GM23338 (cell line): ENCODE measurements at regions not wholly inside any gene's neighbourhood (a gene's known extent, or its start where the extent isn't known, plus 50 kb on each side); places are given as distances from the start of the nearest gene placed in this dataset.

Source experiments
- CREB1 ChIP-seq: fragments of 250-450 bp; sonication (Bioruptor Pico); IDR thresholded peaks from 2 replicates; pipeline ENCODE4 v1.5.0; 2020; ENCODE audit warnings: low read depth, mild to moderate bottlenecking, moderate library complexity
- CTCF ChIP-seq, 2 experiments: fragments of 200-600 bp in 1 of 2; sonication (generic) in 1 of 2; conservative IDR thresholded peaks; 2 replicates each; pipeline versions ENCODE4 v1.5.1 to v1.6.1; 2016 to 2017; ENCODE audit warnings: antibody characterized with exemption in 2 of 2, low read depth in 2 of 2, mild to moderate bottlenecking in 2 of 2, moderate library complexity in 1 of 2
- ETS1 ChIP-seq: IDR thresholded peaks from 2 replicates; pipeline ENCODE4 v1.6.1; 2016; ENCODE audit warnings: antibody characterized with exemption
- EZH2 ChIP-seq: fragments of 200-600 bp; sonication (generic); IDR thresholded peaks from one replicate; pipeline ENCODE4 v1.8.0; 2017; ENCODE audit warnings: antibody characterized with exemption, mild to moderate bottlenecking, low read depth; ENCODE audit not compliant: unreplicated experiment
- EZH2phosphoT487 ChIP-seq: fragments of 200-600 bp; sonication (generic); IDR thresholded peaks from one replicate; pipeline ENCODE4 v1.8.1; 2018; ENCODE audit warnings: antibody characterized with exemption; ENCODE audit not compliant: unreplicated experiment
- JUNB ChIP-seq: IDR thresholded peaks from one replicate; pipeline ENCODE4 v1.6.1; 2016; ENCODE audit warnings: antibody characterized with exemption; ENCODE audit not compliant: unreplicated experiment
- NANOG ChIP-seq: IDR thresholded peaks from 2 replicates; pipeline ENCODE4 v1.6.1; 2016; ENCODE audit warnings: antibody characterized with exemption, borderline replicate concordance
- POLR2AphosphoS5 ChIP-seq: IDR thresholded peaks from 2 replicates; pipeline ENCODE4 v1.6.1; 2016; ENCODE audit warnings: antibody characterized with exemption, low read depth
- REST ChIP-seq: IDR thresholded peaks from one replicate; pipeline ENCODE4 v1.6.1; 2018; ENCODE audit warnings: antibody characterized with exemption; ENCODE audit not compliant: unreplicated experiment
- ZNF114 ChIP-seq: fragments of 250-450 bp; sonication (Bioruptor Pico); IDR thresholded peaks from 2 replicates; pipeline ENCODE4 v1.5.0; 2020; ENCODE audit warnings: mild to moderate bottlenecking, moderate library complexity
- ZNF331 ChIP-seq: fragments of 250-450 bp; sonication (Bioruptor Pico); IDR thresholded peaks from 2 replicates; pipeline ENCODE4 v1.5.0; 2020; ENCODE audit warnings: low read depth, mild to moderate bottlenecking, moderate library complexity

- no peak for TF ChIP-seq CTCF (conservative IDR thresholded peaks at IDR 0.05; ENCODE audit: low read depth in 2 of 2)
- TF ChIP-seq POLR2AphosphoS5 = no peak
- no peak for TF ChIP-seq EZH2
- TF ChIP-seq EZH2phosphoT487 = no peak
- no peak for TF ChIP-seq ETS1
- no peak for TF ChIP-seq CREB1 (CRISPR knock-in tag)
- TF ChIP-seq ZNF114 = no peak
- no peak for TF ChIP-seq NANOG
- TF ChIP-seq REST = no peak
- no peak for TF ChIP-seq JUNB
- TF ChIP-seq ZNF331 = no peak
Measured at GRCh38 chr9:107222020-107222522, 61.0 kb upstream of the RAD23B start.
